Posterior cingulate gyrus (tissue), 11 donors: ENCODE measurements at regions not wholly inside any gene's neighbourhood (a gene's known extent, or its start where the extent isn't known, plus 50 kb on each side); places are given as distances from the start of the nearest gene placed in this dataset.

ENCODE experiments used
- DNase-seq, 10 donors: peaks; one replicate each; pipeline versions ENCODE4 v3.0.0 to v3.0.0-alpha.2; 2020 to 2021; ENCODE audit warnings: mixed read lengths in 3 of 10
- intact Hi-C: fragments of 100-400 bp; cut with DNase I; formaldehyde crosslinking; loops from one replicate; pipeline ENCODE4 v1.15.1; 2023

GRCh38 chr2:74735009-74735408, 81.0 kb downstream of the SEMA4F start:
- intact Hi-C loops, result no loop called here
- DNase-seq, result no peak

- intact Hi-C loops, result no loop called here
- DNase-seq, result no peak
Measured at GRCh38 chr2:74735564-74735963, 81.5 kb downstream of the SEMA4F start.

GRCh38 chr2:74736589-74736988, 82.5 kb downstream of the SEMA4F start:
- intact Hi-C loops, result no loop called here
- no peak for DNase-seq

- no peak for DNase-seq
- intact Hi-C loops, result no loop called here
Measured at GRCh38 chr2:74738586-74738985, 84.5 kb downstream of the SEMA4F start.

GRCh38 chr2:74739129-74739528, 85.1 kb downstream of the SEMA4F start:
- intact Hi-C loops, result no loop called here

GRCh38 chr2:74739733-74740241, 85.7 kb downstream of the SEMA4F start:
- DNase-seq, result no peak
- intact Hi-C loops, result no loop called here

More at GRCh38 chr2:74739129-74739528, 85.1 kb downstream of the SEMA4F start:
- no peak for DNase-seq

GRCh38 chr2:74740395-74740740, 86.3 kb downstream of the SEMA4F start:
- intact Hi-C loops, result no loop called here
- no peak for DNase-seq

GRCh38 chr2:74740741-74741431, 86.8 kb downstream of the SEMA4F start:
- intact Hi-C loops, result no loop called here
- peak in 1 of 10 donors; percentile 74 for DNase-seq

- DNase-seq, result no peak
- intact Hi-C loops, result no loop called here
Measured at GRCh38 chr2:74741629-74742028, 87.6 kb downstream of the SEMA4F start.

- intact Hi-C loops, result no loop called here
Measured at GRCh38 chr2:74742471-74742870, 88.4 kb downstream of the SEMA4F start.

GRCh38 chr2:74743039-74743438, 89.0 kb downstream of the SEMA4F start:
- intact Hi-C loops, result no loop called here

More at GRCh38 chr2:74742471-74742870, 88.4 kb downstream of the SEMA4F start:
- no peak for DNase-seq

GRCh38 chr2:74743778-74744177, 89.7 kb downstream of the SEMA4F start:
- intact Hi-C loops, result no loop called here
- no peak for DNase-seq

More at GRCh38 chr2:74743039-74743438, 89.0 kb downstream of the SEMA4F start:
- no peak for DNase-seq

- intact Hi-C loops, result no loop called here
- DNase-seq, result no peak
Measured at GRCh38 chr2:74744731-74745515, 89.0 kb upstream of the HK2 start.

- DNase-seq, result no peak
- intact Hi-C loops, result no loop called here
Measured at GRCh38 chr2:74745766-74746165, 88.2 kb upstream of the HK2 start.

GRCh38 chr2:74746480-74746879, 87.4 kb upstream of the HK2 start:
- intact Hi-C loops, result no loop called here
- no peak for DNase-seq

- DNase-seq, result no peak
- intact Hi-C loops, result no loop called here
Measured at GRCh38 chr2:74747411-74748080, 86.4 kb upstream of the HK2 start.

GRCh38 chr2:74748665-74749064, 85.3 kb upstream of the HK2 start:
- no peak for DNase-seq
- intact Hi-C loops, result no loop called here

GRCh38 chr2:74749432-74749831, 84.5 kb upstream of the HK2 start:
- intact Hi-C loops, result no loop called here
- no peak for DNase-seq

GRCh38 chr2:74751981-74752851, 81.7 kb upstream of the HK2 start:
- intact Hi-C loops, result no loop called here
- no peak for DNase-seq

GRCh38 chr2:74755386-74755785, 78.5 kb upstream of the HK2 start:
- DNase-seq, result no peak
- intact Hi-C loops, result no loop called here
